HUES64 (cell line): ENCODE measurements at regions not wholly inside any gene's neighbourhood (a gene's known extent, or its start where the extent isn't known, plus 50 kb on each side); places are given as distances from the start of the nearest gene placed in this dataset.

ENCODE experiments used
- H3K27ac ChIP-seq: 2 replicates; pipeline ENCODE4 v1.7.0; 2013; ENCODE audit warnings: low read depth, low read length, inconsistent platforms
- H3K27me3 ChIP-seq: 2 replicates; pipeline ENCODE4 v1.6.1; 2013; ENCODE audit warnings: mild to moderate bottlenecking, low read length; ENCODE audit not compliant: insufficient read depth
- H3K36me3 ChIP-seq: 2 replicates; pipeline ENCODE4 v1.6.1; 2013; ENCODE audit warnings: mild to moderate bottlenecking, low read length; ENCODE audit not compliant: insufficient read depth
- H3K4me1 ChIP-seq: 2 replicates; pipeline ENCODE4 v1.6.1; 2013; ENCODE audit warnings: mild to moderate bottlenecking, low read length, moderate library complexity; ENCODE audit not compliant: insufficient read depth
- H3K4me3 ChIP-seq: 2 replicates; pipeline ENCODE4 v1.5.1; 2013; ENCODE audit warnings: mild to moderate bottlenecking, low read length, moderate library complexity
- H3K9ac ChIP-seq: 2 replicates; pipeline ENCODE4 v1.6.1; 2013; ENCODE audit warnings: mild to moderate bottlenecking, low read depth, low read length
- H3K9me3 ChIP-seq: 2 replicates; pipeline ENCODE4 v1.6.1; 2013; ENCODE audit warnings: low read depth, low read length; ENCODE audit not compliant: insufficient read depth
- WGBS: fragments of 150-250, 120-280 bp; methylation state at CpG from one replicate; pipeline ENCODE4 v1.1.7; 2013; ENCODE audit warnings: missing lambda C conversion rate; 5-methylcytosine and 5-hydroxymethylcytosine counted together

DNA sequence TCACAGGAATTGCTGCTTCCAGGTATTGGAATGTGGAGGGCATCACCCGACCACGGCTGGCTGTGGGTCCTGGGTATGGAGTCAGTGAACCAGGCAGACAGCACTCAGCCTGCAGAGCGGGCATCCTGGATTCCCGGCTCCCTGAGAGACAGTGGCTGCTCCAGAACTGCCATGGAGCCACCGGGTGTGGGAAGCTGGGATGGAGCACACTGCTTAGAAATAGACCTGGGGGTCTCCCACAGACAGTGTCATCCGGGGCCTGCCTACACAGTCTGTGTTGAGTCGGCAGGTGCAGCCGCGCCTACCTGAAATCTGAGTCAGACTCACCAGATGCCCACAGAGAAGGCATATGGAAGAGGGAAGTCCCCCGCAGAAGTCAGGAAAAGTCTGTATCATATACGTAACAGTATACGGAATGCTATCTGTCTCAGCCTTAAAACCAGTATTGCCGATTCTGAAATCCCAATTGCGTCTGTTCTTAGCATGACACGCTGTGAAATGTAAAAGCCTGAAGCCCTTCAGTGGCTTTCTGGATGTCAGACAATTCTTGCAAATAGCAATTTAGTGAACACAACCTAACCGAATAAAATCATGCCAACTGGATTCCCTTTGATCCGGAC lies 509.7 kb upstream of the MYT1L start:
- H3K9ac ChIP-seq: no peak overlapping the region
- H3K27me3 ChIP-seq: no peaks in the 10 kb centered on the region
- H3K4me3 ChIP-seq: no peak overlapping the region
- no peaks in the 10 kb centered on the region for H3K4me1 ChIP-seq
- no peaks in the 10 kb centered on the region for H3K36me3 ChIP-seq
- no peak overlapping the region for H3K27ac ChIP-seq
- no peaks in the 10 kb centered on the region for H3K9me3 ChIP-seq
- WGBS: 94% methylated on average over 17 of the region's 17 CpGs

DNA sequence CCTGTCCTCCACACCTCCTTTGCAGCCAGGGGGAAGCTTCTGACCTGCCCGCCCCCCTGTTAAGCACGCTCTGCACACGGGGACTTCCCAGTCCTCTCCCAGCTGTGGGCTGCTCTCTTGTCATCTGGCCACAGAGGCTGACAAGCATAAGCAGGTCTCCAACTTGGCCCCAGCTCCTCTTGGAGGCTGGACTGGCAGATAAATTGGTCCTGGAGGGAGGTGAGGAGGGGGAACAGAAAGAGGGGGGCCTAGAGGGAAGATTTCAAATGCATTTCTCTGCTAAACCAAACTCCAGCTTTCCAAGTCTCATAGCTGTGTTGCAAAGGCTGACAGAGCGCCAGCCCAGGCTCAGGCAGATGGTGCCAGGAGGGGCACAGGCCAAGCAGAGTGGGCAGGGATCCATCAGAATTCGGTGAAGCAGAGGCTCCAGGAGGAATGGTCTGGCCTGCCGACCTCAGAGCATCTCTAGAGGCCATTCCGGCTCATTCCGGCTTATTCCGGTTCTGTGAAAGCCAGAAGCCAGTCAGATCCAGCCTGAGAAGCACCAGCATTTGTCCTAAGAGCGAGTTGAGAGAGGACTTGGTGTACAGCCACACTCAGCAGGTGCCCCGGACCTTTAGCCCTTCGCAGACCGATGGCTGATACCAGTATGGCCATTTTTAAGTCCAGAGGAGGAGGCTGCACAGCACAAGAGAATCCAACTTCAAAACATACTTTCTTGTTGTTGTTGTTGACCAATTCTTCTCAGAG lies 508.9 kb upstream of the MYT1L start:
- WGBS: 94% methylated on average over 13 of the region's 13 CpGs
- H3K4me1 ChIP-seq: no peaks in the 10 kb centered on the region
- H3K36me3 ChIP-seq: no peaks in the 10 kb centered on the region
- H3K27ac ChIP-seq: no peak overlapping the region
- no peak overlapping the region for H3K4me3 ChIP-seq
- no peak overlapping the region for H3K9ac ChIP-seq
- H3K27me3 ChIP-seq: no peaks in the 10 kb centered on the region
- H3K9me3 ChIP-seq: no peaks in the 10 kb centered on the region

GRCh38 chr2:2839393-2839781 lies 508.3 kb upstream of the MYT1L start:
- Histone ChIP-seq H3K4me1 (no peaks in the 10 kb centered on the region), H3K27me3 (no peaks in the 10 kb centered on the region), H3K9ac (no peak overlapping the region), H3K36me3 (no peaks in the 10 kb centered on the region), H3K9me3 (no peaks in the 10 kb centered on the region), H3K4me3 (no peak overlapping the region), H3K27ac (no peak overlapping the region)
- WGBS: 90% methylated on average over 7 of the region's 7 CpGs

DNA sequence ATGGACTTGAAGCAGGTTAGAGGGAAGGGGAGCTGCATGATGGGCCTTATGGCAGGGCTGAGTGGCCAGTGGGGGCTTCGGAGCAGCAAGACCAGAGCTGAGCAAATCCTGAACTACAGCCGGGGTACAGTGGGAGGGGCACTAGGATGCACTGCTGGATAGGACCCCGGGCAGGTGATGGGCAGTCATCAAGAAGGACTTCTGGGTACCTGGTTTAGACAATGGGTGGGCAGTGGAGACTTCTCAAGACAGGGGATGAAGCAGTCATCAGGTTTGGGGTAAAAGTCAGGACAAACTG lies 507.4 kb upstream of the MYT1L start:
- WGBS: 95% methylated on average over 3 of the region's 3 CpGs
- Histone ChIP-seq H3K9ac (no peak overlapping the region), H3K27ac (no peak overlapping the region), H3K4me3 (no peak overlapping the region), H3K4me1 (no peaks in the 10 kb centered on the region), H3K9me3 (no peaks in the 10 kb centered on the region), H3K27me3 (no peaks in the 10 kb centered on the region), H3K36me3 (no peaks in the 10 kb centered on the region)

- no peaks in the 10 kb centered on the region for H3K4me1 ChIP-seq
These were observed 506.9 kb upstream of the MYT1L start for GRCh38 chr2:2837746-2838547.

GRCh38 chr2:2836343-2837070 lies 505.4 kb upstream of the MYT1L start:
- H3K4me1 ChIP-seq: peaks cover 4% of the 10 kb centered on the region; the same call in 1 of the 2 replicates

More at GRCh38 chr2:2837746-2838547, 506.9 kb upstream of the MYT1L start:
- no peak overlapping the region for H3K27ac ChIP-seq
- no peaks in the 10 kb centered on the region for H3K36me3 ChIP-seq
- no peak overlapping the region for H3K4me3 ChIP-seq
- H3K9ac ChIP-seq: no peak overlapping the region
- H3K27me3 ChIP-seq: no peaks in the 10 kb centered on the region
- WGBS: 77% methylated on average over 15 of the region's 15 CpGs
- H3K9me3 ChIP-seq: no peaks in the 10 kb centered on the region

GRCh38 chr2:2834516-2835254 lies 503.6 kb upstream of the MYT1L start:
- H3K36me3 ChIP-seq: no peaks in the 10 kb centered on the region
- no peak overlapping the region for H3K27ac ChIP-seq
- H3K4me3 ChIP-seq: no peak overlapping the region
- H3K4me1 ChIP-seq: peaks cover 4% of the 10 kb centered on the region; the same call in 1 of the 2 replicates
- no peaks in the 10 kb centered on the region for H3K27me3 ChIP-seq
- H3K9ac ChIP-seq: no peak overlapping the region
- no peaks in the 10 kb centered on the region for H3K9me3 ChIP-seq
- WGBS: 94% methylated on average over 9 of the region's 10 CpGs

More at GRCh38 chr2:2836343-2837070, 505.4 kb upstream of the MYT1L start:
- Histone ChIP-seq H3K9me3 (no peaks in the 10 kb centered on the region), H3K4me3 (no peak overlapping the region), H3K9ac (no peak overlapping the region), H3K36me3 (no peaks in the 10 kb centered on the region), H3K27ac (no peak overlapping the region), H3K27me3 (no peaks in the 10 kb centered on the region)
- 76% methylated on average over 5 of the region's 5 CpGs for WGBS

DNA sequence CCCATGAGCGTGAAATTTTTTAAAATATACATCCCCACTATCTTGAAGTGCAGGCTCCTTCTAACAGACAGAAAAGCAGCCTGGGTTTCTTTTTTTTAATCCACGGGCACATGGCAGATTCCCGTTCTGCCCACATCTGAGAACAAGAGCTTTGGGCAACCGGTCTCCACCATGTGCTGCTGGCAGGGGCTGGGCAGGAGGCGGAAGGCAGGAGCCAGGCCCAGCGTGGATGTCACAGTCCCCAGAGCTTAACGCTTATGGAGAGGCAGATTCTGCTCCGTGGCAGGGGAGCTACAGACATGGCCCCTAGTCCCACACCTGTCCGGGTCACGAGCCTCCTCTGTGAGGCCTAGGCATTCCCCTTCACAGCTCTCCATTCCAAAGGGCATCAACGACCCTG lies 503.0 kb upstream of the MYT1L start:
- H3K4me3 ChIP-seq: no peak overlapping the region
- H3K27me3 ChIP-seq: no peaks in the 10 kb centered on the region
- peaks cover 4% of the 10 kb centered on the region; the same call in 1 of the 2 replicates for H3K4me1 ChIP-seq
- H3K9me3 ChIP-seq: no peaks in the 10 kb centered on the region
- H3K9ac ChIP-seq: no peak overlapping the region
- no peak overlapping the region for H3K27ac ChIP-seq
- 87% methylated on average over 11 of the region's 11 CpGs for WGBS
- no peaks in the 10 kb centered on the region for H3K36me3 ChIP-seq

- Histone ChIP-seq H3K27ac (no peak overlapping the region), H3K4me1 (peaks cover 4% of the 10 kb centered on the region; the same call in 1 of the 2 replicates), H3K9me3 (no peaks in the 10 kb centered on the region), H3K9ac (no peak overlapping the region), H3K27me3 (no peaks in the 10 kb centered on the region), H3K36me3 (no peaks in the 10 kb centered on the region), H3K4me3 (no peak overlapping the region)
- 93% methylated on average over 9 of the region's 9 CpGs for whole genome bisulfite sequencing
These were observed 501.6 kb upstream of the MYT1L start for GRCh38 chr2:2832657-2833056.

DNA sequence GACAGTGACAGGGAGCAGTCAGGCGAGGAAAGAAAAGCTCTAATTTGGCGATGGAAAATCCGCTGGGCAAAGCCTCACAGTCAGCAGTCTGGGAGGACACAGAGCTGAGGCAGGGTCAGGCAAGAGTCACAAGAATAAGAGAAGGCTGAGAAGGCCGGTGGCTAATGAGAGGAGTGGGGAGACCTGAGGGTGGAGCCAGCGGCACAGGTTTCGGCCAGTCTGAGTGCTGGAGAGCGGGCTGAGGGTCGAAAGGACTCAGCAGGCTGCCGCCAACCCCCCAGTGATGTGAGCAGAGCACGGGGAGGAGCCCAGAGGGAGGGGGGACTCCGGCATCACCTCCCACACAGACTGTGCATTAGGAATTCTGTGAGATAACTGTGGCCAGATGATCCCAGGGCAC lies 500.6 kb upstream of the MYT1L start:
- Histone ChIP-seq H3K9ac (no peak overlapping the region), H3K36me3 (no peaks in the 10 kb centered on the region), H3K4me3 (no peak overlapping the region), H3K4me1 (peaks cover 4% of the 10 kb centered on the region; the same call in 1 of the 2 replicates), H3K27me3 (no peaks in the 10 kb centered on the region), H3K27ac (no peak overlapping the region), H3K9me3 (no peaks in the 10 kb centered on the region)
- 41% methylated on average over 11 of the region's 11 CpGs for WGBS
